Non-pigmented ciliary epithelial cell (primary cell): ENCODE measurements at regions not wholly inside any gene's neighbourhood (a gene's known extent, or its start where the extent isn't known, plus 50 kb on each side); places are given as distances from the start of the nearest gene placed in this dataset.
"Not testable (repeated sequence)": the region's sequence is repeated elsewhere in the genome, so short reads cannot be mapped to it uniquely, and the experiment has no call there.

Source experiments
- DNase-seq: peaks from one replicate; pipeline ENCODE4 v3.0.0-alpha.2; 2010; ENCODE audit warnings: low read depth

DNA sequence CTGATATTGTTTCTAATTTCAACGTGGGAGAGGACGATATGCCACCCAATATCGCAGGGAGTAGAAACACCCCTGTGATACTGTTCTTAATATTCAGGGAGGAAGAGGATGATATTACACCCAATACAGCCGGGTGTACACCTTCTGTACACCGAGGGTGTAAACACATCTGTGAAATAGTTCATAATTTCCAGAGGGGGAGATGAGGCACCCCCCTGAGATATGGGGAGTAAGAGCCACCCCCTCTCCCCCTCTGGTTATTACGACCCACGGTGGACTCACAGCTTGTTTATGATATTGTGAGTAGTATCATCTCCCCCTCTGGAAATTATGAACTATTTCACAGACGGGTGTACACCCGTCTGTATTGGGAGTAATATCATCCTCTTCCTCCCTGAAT, 403.9 kb upstream of the TMEFF2 start:
- not testable (repeated sequence) for DNase-seq

DNA sequence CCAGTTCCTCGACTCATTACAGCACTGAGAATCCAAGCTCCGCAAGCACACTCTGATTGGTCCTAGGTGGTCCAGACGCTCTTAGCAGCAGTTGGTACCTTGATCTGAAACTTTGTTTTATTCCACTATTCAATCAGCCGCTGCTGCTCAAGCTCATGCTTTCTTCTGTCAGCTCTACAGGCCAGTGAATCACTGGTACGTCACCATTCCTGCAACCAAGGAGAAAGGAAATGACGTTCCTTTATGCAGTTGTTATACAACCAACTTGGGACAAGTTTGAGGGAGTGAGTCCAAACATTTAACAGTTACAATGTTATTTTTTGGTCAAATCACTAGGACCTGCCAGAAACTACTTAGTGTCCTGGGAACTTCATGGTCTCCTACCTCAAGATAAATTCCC, 398.8 kb upstream of the TMEFF2 start:
- DNase-seq = no peak

DNA sequence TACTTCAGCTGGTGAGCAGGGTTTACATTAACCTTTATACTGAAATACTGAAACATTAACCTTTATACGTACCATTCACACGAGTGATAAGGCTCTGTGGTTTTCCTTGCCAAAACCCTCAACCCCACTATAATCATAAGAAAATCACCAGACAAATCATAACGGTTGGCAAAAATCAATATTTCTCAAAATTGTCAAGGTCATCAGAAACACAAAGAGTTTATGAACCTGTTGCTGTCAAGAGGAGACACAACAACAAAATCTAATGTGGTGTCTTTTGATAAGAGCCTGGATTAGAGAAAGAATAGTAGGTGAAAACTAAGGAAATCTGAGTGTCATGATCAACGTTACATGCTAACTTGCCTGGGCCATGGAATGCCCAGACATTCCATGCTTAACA, 396.9 kb upstream of the TMEFF2 start:
- no peak for DNase-seq

DNA sequence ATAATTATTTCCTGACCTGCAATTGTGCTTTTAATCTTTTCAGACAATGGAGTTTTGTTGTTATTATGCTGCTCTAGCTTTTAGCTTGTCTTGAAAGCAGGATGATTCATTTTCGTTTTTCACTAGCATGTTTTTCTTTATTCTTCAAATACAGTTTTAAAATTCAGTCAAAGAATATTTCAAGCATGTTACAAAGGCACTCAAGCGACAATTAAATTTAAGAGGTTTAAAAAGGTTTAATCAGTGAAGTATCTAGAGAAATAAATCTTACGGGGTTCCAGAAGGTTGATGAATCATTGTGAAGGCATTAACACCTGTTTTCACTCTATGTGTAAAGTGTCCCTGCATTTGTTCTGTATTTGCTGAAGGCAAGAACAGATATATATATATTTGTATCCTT, 390.7 kb upstream of the TMEFF2 start:
- no peak for DNase-seq

DNA sequence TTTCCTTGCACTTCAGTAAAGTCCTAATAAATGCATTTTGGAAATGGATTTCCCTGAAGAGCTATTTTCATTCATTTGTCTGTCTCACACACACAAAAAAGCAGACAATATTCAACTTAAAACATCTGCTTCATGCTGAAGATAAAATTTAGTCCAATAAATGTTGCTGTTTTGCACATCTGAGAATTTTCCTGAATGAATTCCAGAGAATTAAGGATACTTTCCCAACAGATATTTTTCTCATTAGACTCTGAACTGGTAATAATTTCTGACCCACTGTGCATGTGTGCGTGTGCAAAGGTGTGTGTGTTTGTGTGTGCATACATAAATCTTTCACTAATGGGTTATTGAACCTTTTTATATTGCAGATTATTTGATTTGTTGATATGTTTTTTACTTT, 390.2 kb upstream of the TMEFF2 start:
- no peak for DNase-seq

DNA sequence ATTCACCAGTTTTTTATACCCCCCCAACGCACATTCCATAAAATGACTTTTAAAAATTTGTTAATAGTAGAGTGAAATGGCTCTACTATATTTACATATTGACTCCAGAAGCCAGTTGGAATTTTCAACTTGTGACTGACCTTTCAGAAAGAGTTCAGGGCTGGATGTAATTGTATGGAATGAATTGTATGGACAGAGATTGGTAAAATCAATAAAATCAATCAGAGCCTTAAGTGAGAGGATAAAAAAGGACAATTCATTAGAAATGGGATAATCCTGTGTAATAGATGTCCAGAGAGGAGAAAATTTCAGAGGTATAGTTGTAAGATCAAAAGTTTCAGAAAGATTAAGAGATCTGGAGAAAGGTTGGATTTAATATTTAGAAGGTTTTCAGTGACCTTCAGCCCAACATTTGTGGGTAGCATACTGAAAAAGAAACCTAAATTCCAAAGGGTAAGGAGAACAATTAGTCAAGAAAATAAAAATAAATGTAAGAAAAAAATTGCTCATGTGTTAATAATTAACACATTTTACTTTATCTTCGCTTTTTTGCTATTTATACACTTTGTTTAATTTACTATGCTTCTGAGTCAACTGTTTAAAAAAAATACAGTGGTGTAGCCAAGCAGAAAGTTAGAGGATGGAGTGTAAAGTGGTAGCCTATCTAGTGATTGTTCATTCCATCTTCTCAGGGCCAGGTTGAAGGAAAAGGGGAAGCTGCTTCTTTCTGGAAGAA, 385.4 kb upstream of the TMEFF2 start:
- DNase-seq = no peak

DNA sequence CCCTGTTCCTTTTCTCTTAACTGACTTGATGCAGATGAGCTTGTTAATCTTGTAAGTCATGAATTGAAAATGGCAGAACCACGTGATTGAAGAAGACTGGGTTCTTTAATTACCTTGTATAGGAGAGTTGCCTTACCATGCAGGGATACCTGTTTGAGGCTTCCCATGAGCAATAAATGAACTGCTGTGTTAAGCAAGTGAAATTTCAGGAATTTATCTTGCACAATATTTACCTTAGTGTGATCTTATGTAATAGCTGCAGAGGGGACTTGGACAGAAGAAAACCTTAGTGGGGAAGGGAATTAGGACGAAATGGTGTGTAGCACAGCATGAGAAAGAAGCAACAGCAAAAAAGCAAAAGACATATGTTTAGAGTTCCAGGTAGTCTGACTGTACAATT, 384.0 kb upstream of the TMEFF2 start:
- DNase-seq = no peak

DNA sequence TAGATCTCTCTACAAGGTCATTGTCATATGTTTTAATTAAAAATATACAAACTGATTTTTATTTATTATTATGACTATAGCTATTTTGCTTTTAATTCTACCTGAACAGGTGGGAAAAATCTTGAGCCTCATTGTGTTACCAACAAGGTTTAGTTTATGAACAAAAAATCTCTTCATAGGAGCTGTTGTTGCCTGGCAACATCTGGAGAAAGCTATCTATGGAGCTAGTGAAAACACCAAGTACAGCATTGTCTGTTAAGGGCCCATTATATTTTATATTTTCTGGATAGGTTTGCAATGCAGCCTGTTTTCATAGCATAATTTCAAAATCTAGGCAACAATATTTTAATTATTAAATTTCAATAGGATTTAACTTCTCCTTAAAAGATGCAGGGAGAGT, 383.0 kb upstream of the TMEFF2 start:
- no peak for DNase-seq

DNA sequence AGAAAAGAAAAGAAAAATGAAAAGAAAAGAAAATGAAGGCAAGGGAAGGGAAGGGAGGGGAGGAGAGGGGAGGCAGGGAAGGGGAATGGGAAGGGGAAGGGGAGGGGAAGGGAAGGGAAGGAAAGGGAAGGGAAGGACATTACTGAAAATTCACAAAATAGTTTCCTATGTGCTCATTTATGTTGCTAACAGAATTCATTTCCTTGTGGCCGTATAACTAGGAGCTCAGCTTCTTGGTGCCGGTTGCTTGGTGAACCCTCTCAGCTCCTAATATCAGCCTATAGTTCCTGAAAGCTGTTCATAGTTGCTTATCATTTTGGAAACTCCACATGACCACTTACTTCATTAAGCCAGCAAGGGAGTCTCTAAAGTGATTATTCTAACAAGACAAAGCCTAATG, 379.8 kb upstream of the TMEFF2 start:
- DNase-seq = no peak

DNA sequence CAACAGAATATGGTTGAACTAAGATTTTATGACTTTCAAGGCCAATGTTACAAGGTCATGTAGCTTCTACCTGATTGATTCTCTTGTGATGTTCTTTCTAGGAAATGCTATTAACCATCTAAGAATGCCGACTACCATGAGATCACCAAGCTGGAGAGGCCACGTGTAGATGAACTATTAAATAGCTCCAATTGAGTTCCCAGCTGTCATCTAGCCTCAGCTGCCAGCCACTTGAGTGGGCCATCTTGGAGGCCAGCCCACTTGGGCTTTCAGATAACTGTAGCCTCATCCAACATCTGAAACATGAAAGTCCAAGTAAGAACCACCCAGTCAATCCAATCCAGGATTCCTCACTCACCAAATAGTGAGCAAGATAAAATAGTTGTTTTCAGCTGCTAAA, 376.9 kb upstream of the TMEFF2 start:
- no peak for DNase-seq

DNA sequence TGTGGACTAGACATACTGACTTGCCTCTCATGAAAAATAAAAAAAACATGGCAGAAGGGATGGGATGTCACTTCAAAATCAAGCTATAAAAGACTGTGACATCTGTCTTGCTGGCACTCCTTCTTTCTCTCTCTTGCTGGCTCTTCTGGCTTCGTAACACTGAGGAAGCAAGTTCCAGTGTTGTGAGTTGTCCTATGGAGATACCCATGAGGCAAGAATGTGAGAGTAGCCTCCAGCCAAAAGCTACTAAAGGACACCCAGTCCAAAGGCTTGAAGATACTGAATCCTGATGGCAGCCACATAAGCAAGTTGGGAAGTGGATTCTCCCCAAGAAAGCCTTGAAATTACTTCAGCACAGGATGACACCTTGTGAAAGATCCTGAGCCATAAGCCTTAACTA, 376.1 kb upstream of the TMEFF2 start:
- no peak for DNase-seq

DNA sequence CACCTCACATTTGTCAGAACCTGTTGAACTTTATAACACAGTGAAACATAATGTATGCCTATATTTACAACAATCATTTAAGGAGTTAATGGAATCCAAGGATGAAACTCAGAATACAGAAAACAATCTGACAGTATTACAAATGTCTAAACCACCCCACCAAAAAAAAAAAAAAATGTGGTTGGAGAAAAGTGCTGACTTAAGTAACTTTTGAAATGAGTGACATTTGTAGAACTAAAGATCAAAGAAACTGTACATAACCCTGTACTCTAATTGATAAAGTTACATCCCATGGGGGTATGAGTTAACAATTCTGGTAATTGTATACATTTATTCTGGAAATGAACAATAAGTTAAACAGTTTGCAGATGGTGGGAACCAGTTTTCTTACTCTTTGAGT, 372.1 kb upstream of the TMEFF2 start:
- no peak for DNase-seq

DNA sequence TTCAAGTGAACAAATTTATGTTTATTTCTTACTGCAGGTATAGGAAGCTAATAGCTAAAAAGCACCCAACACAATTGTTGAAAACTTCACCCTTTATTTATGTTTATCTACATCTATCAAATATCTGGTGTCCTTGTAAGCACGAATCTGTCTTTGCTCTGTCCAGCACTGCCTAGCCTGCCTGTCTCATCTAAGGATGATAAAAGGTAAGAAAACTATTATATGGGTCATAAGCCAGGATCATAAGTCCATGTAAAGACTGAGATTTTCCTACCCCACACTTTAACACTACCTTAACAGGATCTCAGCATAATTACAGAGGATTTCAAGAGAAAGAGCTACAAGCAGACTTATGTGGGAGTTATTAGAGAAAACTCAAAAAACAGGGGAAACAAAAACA, 365.6 kb upstream of the TMEFF2 start:
- DNase-seq = no peak

DNA sequence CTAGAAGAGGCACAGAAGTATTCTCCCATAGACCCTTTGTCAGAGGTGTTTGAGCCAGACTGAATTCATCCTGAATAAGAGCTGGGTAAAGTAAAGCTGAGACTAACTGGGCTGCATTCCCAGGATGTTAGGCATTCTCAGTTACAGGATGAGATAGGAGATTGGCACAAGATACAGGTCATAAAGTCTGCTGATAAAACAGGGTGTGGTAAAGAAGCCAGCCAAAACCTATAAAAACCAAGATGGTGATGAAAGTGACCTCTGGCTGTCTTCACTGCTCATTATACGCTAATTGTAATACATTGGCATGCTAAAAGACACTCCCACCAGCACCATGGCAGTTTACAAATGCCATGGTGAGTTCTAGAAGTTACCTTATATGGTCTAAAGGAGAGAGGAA, 364.9 kb upstream of the TMEFF2 start:
- DNase-seq = no peak

DNA sequence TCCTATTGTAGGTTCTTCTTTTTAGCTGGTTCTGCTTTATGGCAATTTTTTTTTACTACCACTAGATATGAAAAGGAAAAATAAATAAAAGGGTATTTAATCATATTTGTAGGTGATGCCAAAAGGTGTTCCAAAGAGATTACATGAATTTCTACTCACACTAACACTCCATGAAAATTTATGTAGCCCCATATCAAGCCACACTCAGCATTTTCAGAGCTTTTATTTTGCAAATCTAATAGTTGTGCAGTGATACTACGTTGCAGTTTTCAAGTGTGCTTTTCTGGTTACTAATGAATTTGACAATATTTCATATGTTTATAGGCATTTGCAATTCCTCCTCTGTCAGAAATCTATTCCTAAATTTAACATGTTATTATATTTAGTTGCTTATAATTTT, 363.9 kb upstream of the TMEFF2 start:
- no peak for DNase-seq

DNA sequence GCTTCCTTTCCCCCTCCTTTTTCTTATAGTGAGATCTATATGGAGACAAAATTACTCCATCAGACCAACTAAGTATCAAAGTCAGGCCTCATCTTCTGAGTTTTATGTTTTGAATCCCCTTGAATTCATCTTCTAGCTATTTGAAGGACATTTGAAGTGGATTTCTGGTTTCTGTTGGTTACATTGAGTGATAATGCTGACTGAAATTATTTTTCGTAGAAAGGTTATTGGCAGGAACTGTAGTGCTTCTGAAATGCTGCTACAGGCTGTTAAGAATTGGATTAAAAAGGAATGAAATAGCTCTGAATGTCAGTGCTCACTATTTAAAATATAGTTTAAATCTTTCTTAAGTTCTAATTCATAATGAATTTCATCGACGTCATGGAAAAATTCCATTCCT, 361.0 kb upstream of the TMEFF2 start:
- no peak for DNase-seq

DNA sequence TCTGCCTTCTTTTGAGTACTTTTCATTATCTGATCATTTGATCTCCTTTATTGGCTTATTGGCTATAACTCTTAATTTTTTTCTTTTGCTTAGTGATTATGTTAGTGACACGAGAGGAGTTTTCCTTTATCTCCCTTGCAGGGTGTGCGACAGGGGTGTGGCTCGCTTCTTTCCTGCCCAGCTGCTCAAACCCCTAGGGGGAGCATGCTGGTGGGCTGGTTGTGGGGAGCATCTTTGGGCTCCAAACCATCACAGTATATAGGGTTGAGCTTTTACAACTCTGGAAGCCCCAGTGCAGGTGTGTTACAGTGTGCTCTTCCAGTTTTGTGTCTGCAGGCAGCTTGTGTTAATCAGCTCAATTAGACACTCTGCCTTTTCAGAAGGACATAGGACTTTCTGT, 357.0 kb upstream of the TMEFF2 start:
- no peak for DNase-seq

DNA sequence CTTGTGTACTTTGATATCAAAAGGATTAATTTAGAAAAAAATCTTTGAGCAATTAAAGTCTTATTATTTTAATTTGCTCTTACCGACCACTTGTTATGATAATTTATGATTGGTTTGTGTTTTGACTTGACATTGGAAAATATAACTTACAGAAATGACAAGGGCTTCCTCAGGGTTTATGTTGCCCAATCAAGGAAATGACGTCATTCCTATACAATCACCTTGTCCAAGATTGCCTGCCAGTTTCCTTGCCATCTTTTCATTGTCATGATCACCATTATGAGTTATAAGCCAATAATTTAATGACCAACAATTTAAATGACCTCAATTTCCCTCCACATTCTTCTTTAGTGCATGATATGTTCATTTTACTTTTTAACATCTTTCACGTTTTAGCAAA, 351.8 kb upstream of the TMEFF2 start:
- DNase-seq = no peak

DNA sequence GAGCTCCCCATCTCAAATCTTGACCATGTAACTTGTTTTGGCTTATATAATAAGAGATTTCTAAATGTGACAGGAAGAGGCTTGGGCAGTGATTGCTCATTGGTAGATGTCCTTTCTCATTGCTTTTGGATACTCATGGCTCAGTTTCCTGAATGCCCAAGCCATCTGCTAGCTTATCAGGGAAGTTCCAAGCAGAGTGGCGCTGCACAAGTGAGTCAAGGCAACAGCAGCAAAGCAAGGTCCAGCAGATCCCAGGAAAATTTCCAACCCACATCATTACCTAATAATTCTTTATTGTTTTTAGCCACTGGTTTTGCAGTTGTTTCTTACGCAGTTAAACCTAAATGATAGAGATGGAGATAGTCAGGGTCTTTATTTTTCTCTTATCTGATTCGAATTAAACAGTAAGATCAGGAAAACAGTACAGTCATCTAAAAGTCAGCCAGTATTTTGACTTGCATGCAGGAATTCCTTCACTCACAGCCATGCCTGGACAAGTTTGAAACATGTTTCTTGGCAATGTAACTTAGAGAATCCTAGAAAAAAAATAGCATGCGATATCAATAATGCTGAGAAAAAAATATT, 349.7 kb upstream of the TMEFF2 start:
- DNase-seq = peak; percentile 43

DNA sequence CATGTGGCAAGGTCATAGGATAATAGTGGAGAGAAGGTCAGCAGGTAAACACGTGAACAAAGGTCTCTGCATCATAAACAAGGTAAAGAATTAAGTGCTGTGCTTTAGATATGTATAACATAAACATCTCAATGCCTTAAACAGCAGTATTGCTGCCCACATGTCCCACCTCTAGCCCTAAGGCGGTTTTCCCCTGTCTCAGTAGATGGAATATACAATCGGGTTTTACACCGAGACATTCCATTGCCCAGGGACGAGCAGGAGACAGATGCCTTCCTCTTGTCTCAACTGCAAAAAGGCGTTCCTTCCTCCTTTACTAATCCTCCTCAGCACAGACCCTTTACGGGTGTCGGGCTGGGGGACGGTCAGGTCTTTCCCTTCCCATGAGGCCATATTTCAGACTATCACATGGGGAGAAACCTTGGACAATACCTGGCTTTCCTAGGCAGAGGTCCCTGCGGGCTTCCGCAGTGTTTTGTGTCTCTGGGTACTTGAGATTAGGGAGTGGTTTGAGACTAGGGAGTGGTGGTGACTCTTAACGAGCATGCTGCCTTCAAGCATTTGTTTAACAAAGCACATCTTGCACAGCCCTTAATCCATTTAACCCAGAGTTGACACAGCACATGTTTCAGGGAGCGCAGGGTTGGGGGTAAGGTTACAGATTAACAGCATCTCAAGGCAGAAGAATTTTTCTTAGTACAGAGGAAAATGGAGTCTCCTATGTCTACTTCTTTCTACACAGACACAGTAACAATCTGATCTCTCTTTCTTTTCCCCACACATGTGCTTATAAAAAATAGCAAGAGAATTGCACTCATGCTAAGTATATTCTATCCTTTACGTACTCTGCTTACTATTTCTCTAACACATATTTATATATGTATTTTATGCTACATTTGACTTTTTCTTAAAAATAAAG, 347.7 kb upstream of the TMEFF2 start:
- not testable (repeated sequence) for DNase-seq

DNA sequence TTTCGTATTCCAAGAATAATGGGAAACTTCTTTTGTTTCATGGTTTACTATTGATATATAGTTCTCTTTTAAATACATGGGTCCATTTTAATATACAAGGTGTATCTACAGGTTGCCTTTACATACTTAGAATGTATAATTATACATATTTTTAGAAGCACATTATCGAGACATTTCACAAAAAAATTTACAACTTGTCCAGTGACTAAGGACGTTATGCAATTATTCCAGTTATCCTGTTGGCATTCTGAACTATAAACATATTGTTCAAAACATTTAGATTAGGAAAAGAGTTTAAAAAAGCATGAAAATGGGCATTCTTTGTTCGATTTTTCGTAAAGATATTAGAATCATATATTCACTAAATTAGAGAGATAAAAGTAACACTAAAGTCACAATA, 344.6 kb upstream of the TMEFF2 start:
- no peak for DNase-seq

DNA sequence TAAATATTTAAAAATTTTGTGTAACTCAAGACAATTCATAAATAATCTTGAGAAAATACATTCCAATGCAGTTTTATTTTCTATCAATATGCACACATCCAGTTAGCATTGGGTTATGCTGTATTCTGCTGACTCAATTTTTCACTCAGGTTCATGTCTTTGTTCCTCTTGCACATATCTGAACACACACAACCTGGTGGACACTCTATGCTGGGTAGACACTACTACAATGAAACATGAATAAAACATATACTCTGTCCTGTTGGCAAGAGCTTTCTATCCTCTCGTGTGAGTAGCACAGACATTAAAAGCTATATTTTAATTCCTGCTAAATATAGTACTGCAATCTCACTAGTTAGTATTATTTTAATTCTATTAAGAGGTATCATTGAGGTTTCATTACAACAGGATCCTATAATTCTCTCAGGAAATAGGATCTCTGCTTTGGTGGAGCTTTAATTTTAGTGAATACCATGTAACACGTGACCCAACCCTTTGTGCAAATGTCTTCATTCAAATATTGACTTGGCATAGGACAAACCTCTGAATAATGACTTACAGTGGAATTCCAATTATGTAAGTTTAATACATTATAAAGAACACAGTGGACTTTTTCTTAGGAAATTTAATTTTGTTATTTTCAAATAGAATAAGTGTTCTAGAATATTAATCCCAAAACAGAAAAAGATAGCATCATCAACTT, 342.3 kb upstream of the TMEFF2 start:
- no peak for DNase-seq
